ENCODE measurements at regions not wholly inside any gene's neighbourhood (a gene's known extent, or its start where the extent isn't known, plus 50 kb on each side); places are given as distances from the start of the nearest gene placed in this dataset.

- no peak for DNase-seq
- H4K5ac ChIP-seq (ENCODE audit: insufficient read length, low read depth, low read length) = no peak overlapping the region
- peaks cover 0 to 3% of the 10 kb centered on the region in 2 experiments; a peak in 1 of 4 replicates for H3K4me1 Mint-ChIP-seq
- H3K14ac ChIP-seq (ENCODE audit: insufficient read depth, low read length) = no peak overlapping the region
- no peak overlapping the region for H3K4ac ChIP-seq (ENCODE audit: low read depth, low read length)
- no peak overlapping the region for H2AK5ac ChIP-seq (ENCODE audit: insufficient read length, low read length)
- H3K4me1 ChIP-seq (ENCODE audit: insufficient read depth, low read length) = no peaks in the 10 kb centered on the region
- H3K23me2 ChIP-seq (ENCODE audit: insufficient read length, low read depth, low read length, poor library complexity, severe bottlenecking) = no peaks in the 10 kb centered on the region
- H2BK120ac ChIP-seq (ENCODE audit: low read depth, low read length, poor library complexity, severe bottlenecking) = no peak overlapping the region
- no peak overlapping the region for H4K91ac ChIP-seq (ENCODE audit: insufficient read length, low read depth, low read length)
- H3K9ac ChIP-seq (ENCODE audit: extremely low read depth, insufficient read length, low read length) = no peak overlapping the region
- TF ChIP-seq CTCF (conservative IDR thresholded peaks at IDR 0.05) = no peak
- no peak overlapping the region for H2BK15ac ChIP-seq (ENCODE audit: low read depth, low read length)
- no peak overlapping the region for H2BK5ac ChIP-seq (ENCODE audit: insufficient read length, low read length)
- no CpG with 5 or more reads among the region's 1 CpG for WGBS (ENCODE audit: extremely low coverage, insufficient read length, low lambda C conversion rate)
- H3K36me3 Mint-ChIP-seq (ENCODE audit: insufficient read depth in 1 of 3, low read depth in 3 of 3) = no peaks in the 10 kb centered on the region; a peak in 1 of 7 replicates
- H2AFZ ChIP-seq (ENCODE audit: low read length) = no peak overlapping the region
- no peak overlapping the region for H3K4me2 ChIP-seq (ENCODE audit: insufficient read depth, insufficient read length, low read length)
- H3K56ac ChIP-seq (ENCODE audit: insufficient read length, low read depth, low read length) = no peak overlapping the region
- no peaks in the 10 kb centered on the region for H3K79me1 ChIP-seq (ENCODE audit: insufficient read depth, low read depth, low read length, poor library complexity, severe bottlenecking)
- H3K9me3 Mint-ChIP-seq = no peaks in the 10 kb centered on the region
- H3K27ac ChIP-seq (ENCODE audit: insufficient read length, low read depth, low read length) = no peak overlapping the region
- no peaks in the 10 kb centered on the region for H3K9me3 ChIP-seq (ENCODE audit: control insufficient read depth, low read depth, low read length)
- H3K4me3 Mint-ChIP-seq = no peak overlapping the region
- H3K23ac ChIP-seq (ENCODE audit: insufficient read length, low read depth, low read length) = no peak overlapping the region
- H2BK20ac ChIP-seq (ENCODE audit: low read depth, low read length, poor library complexity, severe bottlenecking) = no peak overlapping the region
- H2BK12ac ChIP-seq (ENCODE audit: insufficient read length, low read depth, low read length) = no peak overlapping the region
- no peak overlapping the region for H3T11ph ChIP-seq (ENCODE audit: low read length)
- no peak overlapping the region for H4K8ac ChIP-seq (replicated peaks; ENCODE audit: insufficient read length, low read depth, low read length)
- no peaks in the 10 kb centered on the region for H3K79me2 ChIP-seq (ENCODE audit: insufficient read depth, low read length)
- H4K20me1 ChIP-seq (ENCODE audit: control insufficient read depth, insufficient read depth, insufficient read length) = no peaks in the 10 kb centered on the region
- H3K27me3 ChIP-seq (ENCODE audit: insufficient read depth, low read length) = no peaks in the 10 kb centered on the region
- 0 out of 2 replicates have a peak, but pooled peaks cover 1% of the 10 kb centered on the region for H3K27me3 Mint-ChIP-seq (ENCODE audit: low read depth)
- no peak overlapping the region for H3K27ac Mint-ChIP-seq
- no peak overlapping the region for H3K18ac ChIP-seq (ENCODE audit: insufficient read length, low read depth, low read length)
Observed at GRCh38 chr12:127886827-127887226, 380.1 kb upstream of the TMEM132C start.

Data from H9 (cell line).